CD4-positive, alpha-beta memory T cell (primary cell): ENCODE measurements at regions not wholly inside any gene's neighbourhood (a gene's known extent, or its start where the extent isn't known, plus 50 kb on each side); places are given as distances from the start of the nearest gene placed in this dataset.

ENCODE experiments used
- CTCF ChIA-PET: fragments of 350-600 bp; sonication (Branson Sonifier 250); formaldehyde crosslinking; loops from one replicate; lab custom pipeline; 2021; ENCODE audit warnings: inconsistent platforms; ENCODE audit not compliant: partially characterized antibody; lab: Charles Lee
- POLR2A ChIA-PET: fragments of 350-600 bp; sonication (Branson Sonifier 250); formaldehyde crosslinking; loops from one replicate; lab custom pipeline; 2021; ENCODE audit not compliant: partially characterized antibody; lab: Charles Lee
- DNase-seq, 5 donors: peaks; one replicate each; pipeline versions ENCODE4 v3.0.0 to v3.0.0-alpha.2; 2020 to 2022; ENCODE audit warnings: mixed read lengths in 1 of 5
- H3K27ac ChIP-seq: one replicate; pipeline ENCODE4 v1.7.0; 2013; ENCODE audit warnings: low read depth, low read length
- H3K27me3 ChIP-seq: 2 replicates; pipeline ENCODE4 v1.7.0; 2013; ENCODE audit warnings: mild to moderate bottlenecking, low read length, moderate library complexity; ENCODE audit not compliant: insufficient read depth
- H3K36me3 ChIP-seq: 2 replicates; pipeline ENCODE4 v1.7.0; 2013; ENCODE audit warnings: mild to moderate bottlenecking, low read length, moderate library complexity; ENCODE audit not compliant: insufficient read depth
- H3K4me1 ChIP-seq: 2 replicates; pipeline ENCODE4 v1.7.0; 2013; ENCODE audit warnings: mild to moderate bottlenecking, low read length, moderate library complexity; ENCODE audit not compliant: insufficient read depth
- H3K4me3 ChIP-seq, 2 donors: one replicate each; pipeline ENCODE4 v1.7.0; 2013; ENCODE audit warnings: low read length in 2 of 2, mild to moderate bottlenecking in 1 of 2
- H3K9me3 ChIP-seq, 2 donors: one replicate each; pipeline ENCODE4 v1.7.0; 2013; ENCODE audit warnings: low read length in 2 of 2, control low read depth in 1 of 2; ENCODE audit not compliant: control insufficient read depth in 1 of 2
- H3K27ac Mint-ChIP-seq, 7 donors: one replicate each; pipeline ENCODE4 v1.8.0; 2020 to 2021; ENCODE audit warnings: mixed read lengths in 7 of 7, mild to moderate bottlenecking in 6 of 7, inconsistent platforms in 3 of 7, moderate library complexity in 3 of 7
- H3K27me3 Mint-ChIP-seq, 2 donors: one replicate each; pipeline ENCODE4 v1.8.0; 2020 to 2021; ENCODE audit warnings: mixed read lengths in 2 of 2
- H3K36me3 Mint-ChIP-seq, 2 donors: one replicate each; pipeline ENCODE4 v1.8.0; 2020 to 2021; ENCODE audit warnings: mixed read lengths in 2 of 2, inconsistent platforms in 1 of 2, mild to moderate bottlenecking in 1 of 2
- H3K4me1 Mint-ChIP-seq, 4 donors: one replicate each; pipeline ENCODE4 v1.8.0; 2020 to 2021; ENCODE audit warnings: mixed read lengths in 4 of 4, mild to moderate bottlenecking in 1 of 4
- H3K4me3 Mint-ChIP-seq, 8 donors: one replicate each; pipeline ENCODE4 v1.8.0; 2020 to 2021; ENCODE audit warnings: mixed read lengths in 8 of 8, mild to moderate bottlenecking in 7 of 8, moderate library complexity in 6 of 8, inconsistent platforms in 3 of 8
- H3K9me3 Mint-ChIP-seq, 8 donors: one replicate each; pipeline ENCODE4 v1.8.0; 2020 to 2021; ENCODE audit warnings: mixed read lengths in 8 of 8, mild to moderate bottlenecking in 5 of 8, inconsistent platforms in 3 of 8, moderate library complexity in 1 of 8
- intact Hi-C: fragments of 100-400 bp; cut with micrococcal nuclease; formaldehyde crosslinking; loops from one replicate; pipeline ENCODE4 v1.15.1; 2023

GRCh38 chr6:16987996-16988395 lies 113.9 kb upstream of the STMND1 start:
- H3K27ac ChIP-seq = no peak overlapping the region
- Mint-ChIP-seq H3K36me3 (peaks cover 0 to 3% of the 10 kb centered on the region in 2 donors), H3K27me3 (peaks cover 23 to 27% of the 10 kb centered on the region in 2 donors), H3K9me3 (peaks cover 2 to 24% (median 18%) of the 10 kb centered on the region in 8 donors), H3K4me3 (no peak overlapping the region), H3K4me1 (peaks cover 0 to 5% (median 0%) of the 10 kb centered on the region in 4 donors), H3K27ac (no peak overlapping the region)
- H3K27me3 ChIP-seq = no peaks in the 10 kb centered on the region
- no peak for DNase-seq
- intact Hi-C loops = no loop called here
- no peaks in the 10 kb centered on the region for H3K9me3 ChIP-seq
- ChIA-PET CTCF (interaction anchor here (1.3 kb wide), 1 partner anchor 10 kb away, joined by 3 read pairs; no protein-coding TSS in a partner anchor), POLR2A (no interaction called here)
- H3K4me3 ChIP-seq = no peak overlapping the region
- H3K36me3 ChIP-seq = no peaks in the 10 kb centered on the region
- H3K4me1 ChIP-seq = no peaks in the 10 kb centered on the region

DNA sequence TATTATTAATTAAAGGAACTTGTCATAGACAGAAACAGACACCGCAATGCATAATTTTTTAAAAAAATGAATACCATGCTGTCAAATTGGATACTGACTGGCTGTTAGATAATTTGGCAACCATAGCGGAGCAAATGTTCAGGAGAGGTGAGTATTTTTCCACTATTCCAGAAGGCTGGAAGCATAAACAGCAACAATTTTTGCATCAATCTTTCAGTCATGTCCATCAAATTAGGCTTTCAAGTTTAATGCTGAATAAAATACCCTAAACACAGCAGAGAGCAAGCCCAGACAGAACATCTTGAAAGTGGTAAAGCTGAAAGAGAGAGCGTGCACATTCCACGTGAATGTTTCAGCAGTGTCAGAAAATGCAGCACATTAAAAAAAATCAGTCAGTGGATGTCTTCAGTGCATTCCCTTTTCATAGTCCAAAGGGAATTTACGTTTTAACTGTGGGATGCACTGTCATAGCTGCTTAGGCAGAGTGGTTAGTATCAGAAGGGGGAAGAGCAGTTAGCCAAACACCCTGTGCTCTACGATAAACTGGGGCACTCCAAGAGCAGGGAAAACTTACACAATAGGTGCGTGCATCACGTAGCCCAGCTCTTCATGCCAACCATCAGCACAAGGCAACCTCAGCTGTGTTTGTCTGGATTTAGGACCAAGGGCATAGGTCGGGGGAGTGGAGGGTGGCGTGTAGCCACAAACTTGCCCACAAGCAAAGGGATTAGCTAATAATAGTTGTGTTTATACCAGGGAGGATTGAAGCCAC lies 116.2 kb upstream of the STMND1 start:
- POLR2A ChIA-PET = no interaction called here
- intact Hi-C loops = no loop called here

GRCh38 chr6:16982807-16983206 lies 119.0 kb upstream of the STMND1 start:
- no peaks in the 10 kb centered on the region for H3K36me3 ChIP-seq
- no peak overlapping the region for H3K27ac ChIP-seq
- ChIA-PET POLR2A (no interaction called here), CTCF (no interaction called here)
- Mint-ChIP-seq H3K9me3 (peaks cover 0 to 3% (median 0%) of the 10 kb centered on the region in 8 donors), H3K27ac (no peak overlapping the region), H3K4me3 (no peak overlapping the region), H3K36me3 (no peaks in the 10 kb centered on the region), H3K27me3 (peaks cover 31 to 35% of the 10 kb centered on the region in 2 donors), H3K4me1 (peaks cover 0 to 5% (median 0%) of the 10 kb centered on the region in 4 donors)
- H3K4me3 ChIP-seq = no peak overlapping the region
- intact Hi-C loops = no loop called here
- no peaks in the 10 kb centered on the region for H3K9me3 ChIP-seq
- H3K27me3 ChIP-seq = no peaks in the 10 kb centered on the region
- no peaks in the 10 kb centered on the region for H3K4me1 ChIP-seq
- DNase-seq = no peak

More for the DNA sequence above, 116.2 kb upstream of the STMND1 start:
- Histone ChIP-seq H3K4me1 (no peaks in the 10 kb centered on the region), H3K9me3 (no peaks in the 10 kb centered on the region), H3K27me3 (no peaks in the 10 kb centered on the region), H3K27ac (no peak overlapping the region), H3K36me3 (no peaks in the 10 kb centered on the region), H3K4me3 (no peak overlapping the region)
- peaks cover 2 to 24% (median 18%) of the 10 kb centered on the region in 8 donors for H3K9me3 Mint-ChIP-seq
- CTCF ChIA-PET = no interaction called here
- H3K4me1 Mint-ChIP-seq = peaks cover 0 to 5% (median 0%) of the 10 kb centered on the region in 4 donors
- no peak overlapping the region for H3K27ac Mint-ChIP-seq
- DNase-seq = no peak
- H3K36me3 Mint-ChIP-seq = peaks cover 0 to 3% of the 10 kb centered on the region in 2 donors
- H3K27me3 Mint-ChIP-seq = peaks cover 26% of the 10 kb centered on the region in 2 donors
- no peak overlapping the region for H3K4me3 Mint-ChIP-seq

DNA sequence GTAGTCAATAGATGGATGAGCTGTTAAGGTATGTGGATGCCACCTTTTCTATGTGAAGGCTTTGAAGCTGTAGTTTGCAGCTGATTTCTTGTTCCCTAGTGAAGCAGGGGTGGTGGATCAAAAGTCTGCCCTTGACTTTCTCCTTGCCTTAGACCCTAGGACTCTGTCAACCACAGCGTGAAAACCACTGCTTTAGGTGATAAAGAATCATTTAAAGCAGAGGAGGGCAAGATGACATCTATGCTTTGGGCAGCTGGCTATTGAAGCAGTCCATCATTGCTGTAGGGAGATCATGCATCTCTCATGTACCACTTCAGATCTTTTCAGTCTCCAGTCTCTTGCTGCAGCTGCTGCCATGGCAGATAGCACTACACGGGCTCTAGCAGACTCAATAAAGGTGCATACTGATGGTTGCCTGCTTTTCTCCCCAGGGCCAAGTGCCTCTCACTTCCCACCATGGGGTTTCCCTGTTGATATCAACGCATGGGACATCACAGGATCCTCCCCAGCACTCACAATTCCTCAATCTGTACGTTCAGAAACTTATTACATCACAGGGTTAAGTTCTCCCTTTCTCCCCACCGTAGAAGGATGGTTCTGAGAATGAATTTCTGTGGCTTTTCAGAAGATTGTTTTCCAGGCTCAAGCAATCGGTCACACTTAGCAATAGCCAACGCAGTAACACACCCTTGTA lies 122.0 kb upstream of the STMND1 start:
- POLR2A ChIA-PET = no interaction called here
- Histone ChIP-seq H3K9me3 (no peaks in the 10 kb centered on the region), H3K27ac (no peak overlapping the region), H3K36me3 (no peaks in the 10 kb centered on the region), H3K4me1 (no peaks in the 10 kb centered on the region), H3K4me3 (no peak overlapping the region), H3K27me3 (no peaks in the 10 kb centered on the region)
- Mint-ChIP-seq H3K4me3 (no peak overlapping the region), H3K4me1 (no peaks in the 10 kb centered on the region), H3K9me3 (peaks cover 0 to 3% (median 0%) of the 10 kb centered on the region in 8 donors), H3K27me3 (peaks cover 27 to 39% of the 10 kb centered on the region in 2 donors), H3K27ac (no peak overlapping the region), H3K36me3 (no peaks in the 10 kb centered on the region)
- intact Hi-C loops = no loop called here
- CTCF ChIA-PET = no interaction called here
- no peak for DNase-seq

GRCh38 chr6:16978686-16979085 lies 123.2 kb upstream of the STMND1 start:
- CTCF ChIA-PET = no interaction called here

DNA sequence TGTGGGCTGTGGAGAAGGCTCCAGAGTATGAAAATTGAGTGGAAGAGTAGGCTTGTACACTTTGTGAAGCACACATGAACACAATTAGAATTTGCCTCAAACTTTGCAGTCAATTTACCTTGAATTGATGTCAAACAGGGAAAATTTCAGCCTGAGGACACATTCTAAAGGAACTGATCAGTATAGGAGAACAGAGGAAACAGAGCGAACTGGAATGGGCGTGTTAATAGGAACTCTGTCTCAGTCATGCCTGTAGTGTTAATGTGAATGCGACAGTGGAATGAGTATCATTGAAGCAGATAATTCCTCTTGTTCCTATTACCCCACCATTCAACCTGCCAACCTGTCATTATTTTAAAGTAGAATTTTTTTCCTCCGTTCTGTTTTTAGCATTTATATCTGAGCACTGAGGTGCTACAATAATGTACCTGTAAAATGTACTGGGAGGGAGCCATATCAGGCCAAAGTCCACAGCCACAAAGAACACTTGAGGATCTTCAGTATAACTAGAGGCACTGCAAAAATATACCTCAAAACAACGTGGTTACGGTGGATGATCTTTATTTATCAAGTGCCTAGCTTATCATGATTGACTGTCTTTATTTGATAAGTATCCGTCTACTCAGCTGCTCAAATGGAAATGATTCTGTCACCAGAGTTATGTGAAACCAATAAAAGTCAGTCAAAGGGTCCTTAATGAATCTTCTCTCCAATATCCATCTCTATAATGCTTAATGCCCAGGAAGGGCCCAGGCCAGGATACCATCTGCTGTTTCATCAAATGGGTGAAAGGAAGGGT lies 125.3 kb upstream of the STMND1 start:
- no peak overlapping the region for H3K4me3 ChIP-seq
- no peaks in the 10 kb centered on the region for H3K36me3 ChIP-seq
- H3K27ac ChIP-seq = no peak overlapping the region
- no peak overlapping the region for H3K4me3 Mint-ChIP-seq
- intact Hi-C loops = no loop called here
- peaks cover 24 to 37% of the 10 kb centered on the region in 2 donors for H3K27me3 Mint-ChIP-seq
- CTCF ChIA-PET = no interaction called here
- peaks cover 0 to 3% (median 0%) of the 10 kb centered on the region in 8 donors for H3K9me3 Mint-ChIP-seq
- H3K36me3 Mint-ChIP-seq = no peaks in the 10 kb centered on the region
- no peaks in the 10 kb centered on the region for H3K27me3 ChIP-seq
- H3K4me1 Mint-ChIP-seq = peaks cover 0 to 3% (median 1%) of the 10 kb centered on the region in 4 donors
- DNase-seq = no peak
- H3K27ac Mint-ChIP-seq = no peak overlapping the region
- POLR2A ChIA-PET = no interaction called here
- no peaks in the 10 kb centered on the region for H3K4me1 ChIP-seq
- no peaks in the 10 kb centered on the region for H3K9me3 ChIP-seq

More at GRCh38 chr6:16978686-16979085, 123.2 kb upstream of the STMND1 start:
- intact Hi-C loops = no loop called here
- Mint-ChIP-seq H3K4me1 (no peaks in the 10 kb centered on the region), H3K9me3 (peaks cover 0 to 3% (median 0%) of the 10 kb centered on the region in 8 donors), H3K27ac (no peak overlapping the region), H3K27me3 (peaks cover 24 to 33% of the 10 kb centered on the region in 2 donors), H3K36me3 (no peaks in the 10 kb centered on the region), H3K4me3 (no peak overlapping the region)
- Histone ChIP-seq H3K4me1 (no peaks in the 10 kb centered on the region), H3K9me3 (no peaks in the 10 kb centered on the region), H3K27ac (no peak overlapping the region), H3K27me3 (no peaks in the 10 kb centered on the region), H3K36me3 (no peaks in the 10 kb centered on the region), H3K4me3 (no peak overlapping the region)
- POLR2A ChIA-PET = no interaction called here
- no peak for DNase-seq
